Epithelial cell of proximal tubule (primary cell): ENCODE measurements at regions not wholly inside any gene's neighbourhood (a gene's known extent, or its start where the extent isn't known, plus 50 kb on each side); places are given as distances from the start of the nearest gene placed in this dataset.
"Not testable (repeated sequence)": the region's sequence is repeated elsewhere in the genome, so short reads cannot be mapped to it uniquely, and the experiment has no call there.

Experiments used
- DNase-seq: peaks from one replicate; pipeline ENCODE4 v3.0.0-alpha.2; 2011; ENCODE audit warnings: low read depth
- H3K4me3 ChIP-seq: 2 replicates; pipeline ENCODE4 v1.5.1; 2011; ENCODE audit warnings: low read depth, mild to moderate bottlenecking, low read length
- CTCF ChIP-seq: conservative IDR thresholded peaks from 2 replicates; pipeline ENCODE4 v1.5.1; 2012; ENCODE audit warnings: low read depth, mild to moderate bottlenecking, low read length

DNA sequence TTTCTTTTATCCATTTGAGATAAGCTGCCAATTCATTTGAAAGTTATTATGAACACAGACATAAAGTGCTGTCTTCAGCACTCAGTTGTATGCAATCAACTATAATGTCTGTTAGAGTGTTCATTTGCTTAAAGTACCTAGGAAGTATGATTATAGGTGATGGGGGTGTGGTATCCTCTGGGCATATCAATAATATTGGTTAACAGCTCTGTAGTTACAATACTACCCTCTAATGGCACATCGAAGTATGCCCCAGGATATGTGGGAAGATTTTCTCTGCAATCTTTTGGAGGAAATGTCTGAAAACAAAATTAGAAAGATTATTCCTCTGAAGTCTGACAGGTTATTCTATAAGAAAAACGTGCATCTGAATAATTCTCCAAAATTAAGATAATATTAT, 429.7 kb downstream of the ARL4A start:
- no peak for DNase-seq
- no peak overlapping the region for H3K4me3 ChIP-seq
- TF ChIP-seq CTCF: peak; percentile 81

GRCh38 chr7:13117592-13117991, 430.2 kb downstream of the ARL4A start:
- no peak for TF ChIP-seq CTCF
- DNase-seq: no peak
- no peak overlapping the region for H3K4me3 ChIP-seq

- H3K4me3 ChIP-seq, DNase-seq: not testable (repeated sequence)
These were observed 437.2 kb downstream of the ARL4A start for GRCh38 chr7:13124629-13125028.

- DNase-seq: no peak
- TF ChIP-seq CTCF: no peak
- H3K4me3 ChIP-seq: no peak overlapping the region
These were observed 438.9 kb downstream of the ARL4A start for GRCh38 chr7:13126347-13126746.

GRCh38 chr7:13130321-13130720, 442.9 kb downstream of the ARL4A start:
- no peak for TF ChIP-seq CTCF
- no peak overlapping the region for H3K4me3 ChIP-seq
- DNase-seq: no peak

DNA sequence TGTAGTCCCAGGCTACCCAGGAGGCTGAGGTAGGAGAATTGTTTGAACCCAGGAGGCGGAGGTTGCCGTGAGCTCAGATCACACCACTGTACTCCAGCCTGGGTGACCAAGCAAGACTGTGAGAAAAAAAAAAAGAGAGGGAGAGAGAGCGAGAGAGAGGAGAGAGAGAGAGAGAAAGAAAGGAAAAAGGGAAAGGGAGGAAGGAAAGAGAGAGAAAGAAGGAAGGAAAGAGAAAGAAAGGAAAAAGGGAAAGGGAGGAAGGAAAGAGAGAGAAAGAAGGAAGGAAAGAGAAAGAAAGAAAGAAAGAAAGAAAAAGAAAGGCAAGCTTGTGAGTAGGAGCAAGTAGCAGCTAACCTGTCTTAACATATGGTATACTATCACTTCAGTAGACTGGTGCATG, 443.5 kb downstream of the ARL4A start:
- DNase-seq: not testable (repeated sequence)

GRCh38 chr7:13132314-13132713, 444.9 kb downstream of the ARL4A start:
- DNase-seq: no peak
- no peak overlapping the region for H3K4me3 ChIP-seq
- no peak for TF ChIP-seq CTCF

More for the DNA sequence above, 443.5 kb downstream of the ARL4A start:
- not testable (repeated sequence) for H3K4me3 ChIP-seq

DNA sequence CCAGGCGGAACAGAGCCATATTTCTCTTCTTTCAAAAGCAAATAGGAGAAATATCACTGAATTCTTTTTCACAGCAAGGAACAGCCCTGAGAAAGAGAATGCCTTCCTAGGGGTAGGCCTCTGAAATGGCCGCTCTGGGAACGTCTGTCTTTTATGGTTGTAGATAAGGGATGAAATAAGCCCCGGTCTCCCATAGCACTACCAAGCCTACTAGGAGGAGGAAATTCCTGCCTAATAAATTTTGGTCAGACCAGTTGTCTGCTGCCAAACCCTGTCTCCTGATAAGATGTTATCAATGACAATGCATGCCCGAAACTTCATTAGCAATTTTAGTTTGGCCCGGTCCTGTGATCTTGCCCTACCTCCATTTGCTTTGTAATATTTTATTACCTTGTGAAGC, 448.9 kb downstream of the ARL4A start:
- not testable (repeated sequence) for H3K4me3 ChIP-seq, DNase-seq

GRCh38 chr7:13139436-13139835, 452.0 kb downstream of the ARL4A start:
- no peak for TF ChIP-seq CTCF
- DNase-seq: no peak
- no peak overlapping the region for H3K4me3 ChIP-seq
